CD14-positive monocyte (primary cell): ENCODE measurements at regions not wholly inside any gene's neighbourhood (a gene's known extent, or its start where the extent isn't known, plus 50 kb on each side); places are given as distances from the start of the nearest gene placed in this dataset.

Experiments used
- DNase-seq, 3 donors: peaks; one replicate each; pipeline ENCODE4 v3.0.0-alpha.2; 2011 to 2022
- H2AFZ ChIP-seq: 2 replicates; pipeline ENCODE4 v1.6.0; 2012; ENCODE audit warnings: mild to moderate bottlenecking, low read depth, low read length, inconsistent platforms; ENCODE audit not compliant: insufficient read depth, poor library complexity, severe bottlenecking
- H3K27ac ChIP-seq, 2 donors: 1 replicate in 1 of 2; 2 replicates in 1 of 2; pipeline ENCODE4 v1.5.1; 2012 to 2013; ENCODE audit warnings: low read length in 2 of 2, control low read depth in 1 of 2, inconsistent platforms in 1 of 2, low read depth in 1 of 2, mild to moderate bottlenecking in 1 of 2
- H3K27me3 ChIP-seq, 2 donors: one replicate each; pipeline versions ENCODE4 v1.6.0 to v1.6.1; 2011 to 2013; ENCODE audit warnings: low read length in 2 of 2; ENCODE audit not compliant: control insufficient read depth in 2 of 2, insufficient read depth in 2 of 2
- H3K36me3 ChIP-seq, 2 donors: replicated peaks in 1 of 2; 1 replicate in 1 of 2; 2 replicates in 1 of 2; pipeline versions ENCODE4 v1.5.1 to v1.6.1; 2012 to 2013; ENCODE audit warnings: low read length in 2 of 2, control low read depth in 1 of 2, inconsistent platforms in 1 of 2, mild to moderate bottlenecking in 1 of 2; ENCODE audit not compliant: insufficient read depth in 2 of 2, control insufficient read depth in 1 of 2
- H3K4me1 ChIP-seq, 2 donors: 1 replicate in 1 of 2; 2 replicates in 1 of 2; pipeline versions ENCODE4 v1.5.1 to v1.6.1; 2012 to 2013; ENCODE audit warnings: low read length in 2 of 2, control low read depth in 1 of 2, inconsistent platforms in 1 of 2, mild to moderate bottlenecking in 1 of 2, moderate library complexity in 1 of 2; ENCODE audit not compliant: insufficient read depth in 2 of 2, control insufficient read depth in 1 of 2
- H3K4me2 ChIP-seq: replicated peaks from 2 replicates; pipeline ENCODE3; 2012; ENCODE audit warnings: low read length, moderate library complexity, mild to moderate bottlenecking; ENCODE audit not compliant: poor library complexity, severe bottlenecking; ENCODE audit errors: extremely low read depth
- H3K4me3 ChIP-seq, 3 experiments: fragments of 200-600 bp in 1 of 3; sonication (generic) in 1 of 3; replicated peaks in 1 of 3; 1 replicate in 2 of 3; 2 replicates in 1 of 3; pipeline ENCODE4 v1.5.1; 2011 to 2013; ENCODE audit warnings: low read length in 3 of 3, mild to moderate bottlenecking in 3 of 3, control low read depth in 2 of 3, low read depth in 2 of 3, inconsistent platforms in 1 of 3, moderate library complexity in 1 of 3
- H3K79me2 ChIP-seq: 2 replicates; pipeline ENCODE4 v1.6.0; 2012; ENCODE audit warnings: mild to moderate bottlenecking, control low read depth, inconsistent platforms, low read length, moderate library complexity; ENCODE audit not compliant: insufficient read depth
- H3K9ac ChIP-seq: 2 replicates; pipeline ENCODE4 v1.6.0; 2017; ENCODE audit warnings: low read length, mild to moderate bottlenecking; ENCODE audit not compliant: insufficient read depth, poor library complexity, severe bottlenecking
- H3K9me3 ChIP-seq, 2 donors: replicated peaks in 1 of 2; 1 replicate in 1 of 2; 2 replicates in 1 of 2; pipeline versions ENCODE4 v1.5.1 to v1.6.1; 2012 to 2013; ENCODE audit warnings: low read length in 2 of 2, control low read depth in 1 of 2; ENCODE audit not compliant: control insufficient read depth in 1 of 2, insufficient read depth in 1 of 2
- H4K20me1 ChIP-seq: 2 replicates; pipeline ENCODE4 v1.6.0; 2012; ENCODE audit warnings: mild to moderate bottlenecking, low read length, control low read depth, moderate library complexity; ENCODE audit not compliant: insufficient read depth
- H3K27ac Mint-ChIP-seq, 7 donors: one replicate each; pipeline ENCODE4 v1.8.0; 2020; ENCODE audit warnings: mild to moderate bottlenecking in 7 of 7, mixed read lengths in 7 of 7, moderate library complexity in 6 of 7, inconsistent platforms in 2 of 7
- H3K27me3 Mint-ChIP-seq, 3 donors: one replicate each; pipeline ENCODE4 v1.8.0; 2021 to 2022; ENCODE audit warnings: low read depth in 3 of 3, mild to moderate bottlenecking in 3 of 3, mixed read lengths in 3 of 3, moderate library complexity in 3 of 3, inconsistent platforms in 1 of 3
- H3K36me3 Mint-ChIP-seq, 2 donors: one replicate each; pipeline ENCODE4 v1.8.0; 2020; ENCODE audit warnings: mixed read lengths in 2 of 2, inconsistent platforms in 1 of 2, mild to moderate bottlenecking in 1 of 2
- H3K4me1 Mint-ChIP-seq: one replicate; pipeline ENCODE4 v1.8.0; 2020; ENCODE audit warnings: mild to moderate bottlenecking, mixed read lengths
- H3K4me3 Mint-ChIP-seq, 2 donors: one replicate each; pipeline ENCODE4 v1.8.0; 2020; ENCODE audit warnings: mild to moderate bottlenecking in 2 of 2, mixed read lengths in 2 of 2, moderate library complexity in 1 of 2
- H3K9me3 Mint-ChIP-seq, 7 donors: one replicate each; pipeline ENCODE4 v1.8.0; 2020 to 2022; ENCODE audit warnings: mixed read lengths in 7 of 7, mild to moderate bottlenecking in 6 of 7, moderate library complexity in 6 of 7, inconsistent platforms in 2 of 7
- CTCF ChIP-seq: fragments of 200-600 bp; IDR thresholded peaks from one replicate; pipeline ENCODE4 v1.8.0; 2022; ENCODE audit warnings: antibody characterized with exemption, mild to moderate bottlenecking
- WGBS: methylation state at CpG from one replicate; pipeline ENCODE4 v1.1.5; 2013; ENCODE audit warnings: missing lambda C conversion rate; ENCODE audit not compliant: insufficient coverage; 5-methylcytosine and 5-hydroxymethylcytosine counted together
- intact Hi-C, 2 donors: fragments of 100-400 bp; cut with micrococcal nuclease; formaldehyde crosslinking; loops; one replicate each; pipeline versions ENCODE4 v1.15.0 to v1.15.1; 2023

GRCh38 chr10:2825841-2826240, 241.5 kb upstream of the PFKP start:
- H3K36me3 ChIP-seq = no peaks in the 10 kb centered on the region
- peaks cover 0 to 3% (median 0%) of the 10 kb centered on the region in 7 donors for H3K9me3 Mint-ChIP-seq
- TF ChIP-seq CTCF = no peak

GRCh38 chr10:2817940-2818636, 249.3 kb upstream of the PFKP start:
- H2AFZ ChIP-seq = no peak overlapping the region
- no peaks in the 10 kb centered on the region for H3K9me3 ChIP-seq
- H3K4me3 ChIP-seq = no peak overlapping the region
- intact Hi-C loops = no loop called here
- no peaks in the 10 kb centered on the region for H3K36me3 Mint-ChIP-seq
- no peak overlapping the region for H3K27ac Mint-ChIP-seq
- H3K27me3 Mint-ChIP-seq = no peaks in the 10 kb centered on the region
- H3K4me1 ChIP-seq = no peaks in the 10 kb centered on the region
- H3K9ac ChIP-seq = no peak overlapping the region
- H3K79me2 ChIP-seq = no peaks in the 10 kb centered on the region
- H3K4me3 Mint-ChIP-seq = no peak overlapping the region
- no peaks in the 10 kb centered on the region for H4K20me1 ChIP-seq
- no peaks in the 10 kb centered on the region for H3K36me3 ChIP-seq
- H3K27ac ChIP-seq = no peak overlapping the region
- H3K4me1 Mint-ChIP-seq = no peaks in the 10 kb centered on the region
- peaks cover 0 to 6% (median 0%) of the 10 kb centered on the region in 7 donors for H3K9me3 Mint-ChIP-seq
- DNase-seq = no peak
- no peaks in the 10 kb centered on the region for H3K27me3 ChIP-seq
- no peak overlapping the region for H3K4me2 ChIP-seq
- 86% methylated on average over 10 of the region's 20 CpGs for WGBS
- no peak for TF ChIP-seq CTCF

More at GRCh38 chr10:2825841-2826240, 241.5 kb upstream of the PFKP start:
- WGBS = 90% methylated on average over 4 of the region's 4 CpGs
- Mint-ChIP-seq H3K36me3 (no peaks in the 10 kb centered on the region), H3K4me1 (no peaks in the 10 kb centered on the region), H3K4me3 (no peak overlapping the region), H3K27ac (no peak overlapping the region), H3K27me3 (peaks cover 0 to 8% (median under 1%) of the 10 kb centered on the region in 3 donors)
- intact Hi-C loops = no loop called here
- Histone ChIP-seq H3K27ac (no peak overlapping the region), H2AFZ (no peak overlapping the region), H3K4me3 (no peak overlapping the region), H3K27me3 (no peaks in the 10 kb centered on the region), H4K20me1 (no peaks in the 10 kb centered on the region), H3K9me3 (no peaks in the 10 kb centered on the region), H3K4me1 (no peaks in the 10 kb centered on the region), H3K79me2 (no peaks in the 10 kb centered on the region), H3K4me2 (no peak overlapping the region), H3K9ac (no peak overlapping the region)
- no peak for DNase-seq
